Loucy (cell line): ENCODE measurements at regions not wholly inside any gene's neighbourhood (a gene's known extent, or its start where the extent isn't known, plus 50 kb on each side); places are given as distances from the start of the nearest gene placed in this dataset.

ENCODE experiments used
- H2AFZ ChIP-seq: fragments of 200-600 bp; sonication (generic); 2 replicates; pipeline ENCODE4 v1.6.0; 2016; ENCODE audit warnings: antibody characterized with exemption, mild to moderate bottlenecking, low read length, moderate library complexity
- H3F3A ChIP-seq: fragments of 200-600 bp; 2 replicates; pipeline ENCODE4 v1.6.0; 2016; ENCODE audit warnings: antibody characterized with exemption, low read depth, mild to moderate bottlenecking
- H3K27me3 ChIP-seq: fragments of 200-600 bp; sonication (generic); 2 replicates; pipeline ENCODE4 v1.6.1; 2014; ENCODE audit warnings: low read length, mild to moderate bottlenecking; ENCODE audit not compliant: insufficient read depth, poor library complexity, severe bottlenecking
- H3K36me3 ChIP-seq: fragments of 200-600 bp; sonication (generic); 2 replicates; pipeline ENCODE4 v1.6.1; 2016; ENCODE audit warnings: low read length; ENCODE audit not compliant: insufficient read depth
- H3K4me1 ChIP-seq: fragments of 200-600 bp; sonication (generic); 2 replicates; pipeline ENCODE4 v1.5.1; 2014; ENCODE audit warnings: low read length, mild to moderate bottlenecking; ENCODE audit not compliant: insufficient read depth, poor library complexity, severe bottlenecking
- H3K4me2 ChIP-seq: fragments of 200-600 bp; sonication (generic); 2 replicates; pipeline ENCODE4 v1.6.0; 2014; ENCODE audit warnings: antibody characterized with exemption, low read length, low read depth, mild to moderate bottlenecking; ENCODE audit not compliant: poor library complexity, severe bottlenecking
- H3K4me3 ChIP-seq: fragments of 200-600 bp; sonication (generic); 2 replicates; pipeline ENCODE4 v1.5.1; 2014; ENCODE audit warnings: low read length, mild to moderate bottlenecking, mixed read lengths; ENCODE audit not compliant: poor library complexity, severe bottlenecking
- H3K79me2 ChIP-seq: fragments of 200-600 bp; sonication (generic); 2 replicates; pipeline ENCODE4 v1.6.1; 2014; ENCODE audit warnings: low read length; ENCODE audit not compliant: insufficient read depth
- H3K9ac ChIP-seq: fragments of 200-600 bp; sonication (generic); 2 replicates; pipeline ENCODE4 v1.6.0; 2014; ENCODE audit warnings: mild to moderate bottlenecking, low read depth, low read length, moderate library complexity; ENCODE audit not compliant: poor library complexity, severe bottlenecking
- H3K9me2 ChIP-seq: fragments of 200-600 bp; sonication (generic); replicated peaks from 2 replicates; pipeline ENCODE4 v1.6.1; 2016; ENCODE audit warnings: low read depth, low read length, mixed read lengths
- H3K9me3 ChIP-seq: fragments of 200-600 bp; sonication (generic); 2 replicates; pipeline ENCODE4 v1.6.1; 2014; ENCODE audit warnings: mild to moderate bottlenecking, antibody characterized with exemption, low read length, low read depth; ENCODE audit not compliant: insufficient read depth
- H4K20me1 ChIP-seq: fragments of 200-600 bp; sonication (generic); 2 replicates; pipeline ENCODE4 v1.6.0; 2014; ENCODE audit warnings: antibody characterized with exemption, low read length, mild to moderate bottlenecking; ENCODE audit not compliant: insufficient read depth, poor library complexity, severe bottlenecking
- CTCF ChIP-seq: fragments of 200-600 bp; sonication (generic); conservative IDR thresholded peaks from 2 replicates; pipeline ENCODE4 v1.5.1; 2014; ENCODE audit warnings: mild to moderate bottlenecking, antibody characterized with exemption, low read length
- EZH2phosphoT487 ChIP-seq: fragments of 200-600 bp; IDR thresholded peaks from 2 replicates; pipeline ENCODE4 v1.6.1; 2018; ENCODE audit warnings: antibody characterized with exemption, mild to moderate bottlenecking, moderate library complexity, borderline replicate concordance

- H3K27me3 ChIP-seq = no peaks in the 10 kb centered on the region
- no peaks in the 10 kb centered on the region for H3K9me3 ChIP-seq
- H4K20me1 ChIP-seq = no peaks in the 10 kb centered on the region
- no peak overlapping the region for H3K9ac ChIP-seq
- no peaks in the 10 kb centered on the region for H3K79me2 ChIP-seq
- H3K9me2 ChIP-seq = no peaks in the 10 kb centered on the region
- no peaks in the 10 kb centered on the region for H3K4me1 ChIP-seq
- no peak overlapping the region for H3K4me3 ChIP-seq
- no peaks in the 10 kb centered on the region for H3K36me3 ChIP-seq
- H2AFZ ChIP-seq = no peak overlapping the region
- no peaks in the 10 kb centered on the region for H3F3A ChIP-seq
- TF ChIP-seq CTCF = no peak
- TF ChIP-seq EZH2phosphoT487 = no peak
- H3K4me2 ChIP-seq = no peak overlapping the region
Observed at GRCh38 chr1:90325168-90325567, 330.3 kb downstream of the ZNF326 start.

GRCh38 chr1:90322186-90322585 is 327.3 kb downstream of the ZNF326 start:
- no peak overlapping the region for H2AFZ ChIP-seq
- H3F3A ChIP-seq = no peaks in the 10 kb centered on the region
- H3K9me3 ChIP-seq = no peaks in the 10 kb centered on the region
- H3K9ac ChIP-seq = no peak overlapping the region
- H3K27me3 ChIP-seq = no peaks in the 10 kb centered on the region
- no peak overlapping the region for H3K4me2 ChIP-seq
- no peaks in the 10 kb centered on the region for H3K4me1 ChIP-seq
- TF ChIP-seq EZH2phosphoT487 = no peak
- TF ChIP-seq CTCF = no peak
- no peaks in the 10 kb centered on the region for H3K79me2 ChIP-seq
- no peaks in the 10 kb centered on the region for H3K36me3 ChIP-seq
- H3K9me2 ChIP-seq = no peaks in the 10 kb centered on the region
- H4K20me1 ChIP-seq = no peaks in the 10 kb centered on the region
- no peak overlapping the region for H3K4me3 ChIP-seq

GRCh38 chr1:90319918-90320317 is 325.0 kb downstream of the ZNF326 start:
- no peaks in the 10 kb centered on the region for H3K36me3 ChIP-seq
- no peaks in the 10 kb centered on the region for H3K9me3 ChIP-seq
- no peak overlapping the region for H3K4me2 ChIP-seq
- H3K4me3 ChIP-seq = no peak overlapping the region
- H3K27me3 ChIP-seq = no peaks in the 10 kb centered on the region
- H3K4me1 ChIP-seq = no peaks in the 10 kb centered on the region
- no peaks in the 10 kb centered on the region for H3K9me2 ChIP-seq
- H4K20me1 ChIP-seq = no peaks in the 10 kb centered on the region
- no peak overlapping the region for H3K9ac ChIP-seq
- TF ChIP-seq CTCF (no peak), EZH2phosphoT487 (no peak)
- no peaks in the 10 kb centered on the region for H3K79me2 ChIP-seq
- H3F3A ChIP-seq = no peaks in the 10 kb centered on the region
- H2AFZ ChIP-seq = no peak overlapping the region
